COLO829 (cell line): ENCODE measurements at regions not wholly inside any gene's neighbourhood (a gene's known extent, or its start where the extent isn't known, plus 50 kb on each side); places are given as distances from the start of the nearest gene placed in this dataset.

Experiments used
- DNase-seq: peaks from one replicate; pipeline ENCODE4 v3.0.0; 2012; ENCODE audit warnings: low spot score

- DNase-seq = no peak
Measured at GRCh38 chr10:129233351-129234148, 233.5 kb upstream of the MGMT start.

GRCh38 chr10:129236274-129236691 lies 230.8 kb upstream of the MGMT start:
- DNase-seq = no peak

- no peak for DNase-seq
Measured at GRCh38 chr10:129241461-129241860, 225.6 kb upstream of the MGMT start.

GRCh38 chr10:129244298-129244697 lies 222.7 kb upstream of the MGMT start:
- DNase-seq = no peak

GRCh38 chr10:129244757-129245156 lies 222.3 kb upstream of the MGMT start:
- DNase-seq = no peak

- DNase-seq = no peak
Measured at GRCh38 chr10:129253161-129253864, 213.7 kb upstream of the MGMT start.

- DNase-seq = no peak
Measured at GRCh38 chr10:129253865-129254179, 213.2 kb upstream of the MGMT start.

GRCh38 chr10:129258283-129258923 lies 208.6 kb upstream of the MGMT start:
- DNase-seq = no peak

- DNase-seq = no peak
Measured at GRCh38 chr10:129259128-129259815, 207.8 kb upstream of the MGMT start.

GRCh38 chr10:129272176-129272575 lies 194.9 kb upstream of the MGMT start:
- no peak for DNase-seq

GRCh38 chr10:129272866-129273650 lies 194.0 kb upstream of the MGMT start:
- DNase-seq = no peak

- DNase-seq = no peak
Measured at GRCh38 chr10:129273860-129274259, 193.2 kb upstream of the MGMT start.

GRCh38 chr10:129274748-129275474 lies 192.1 kb upstream of the MGMT start:
- no peak for DNase-seq

GRCh38 chr10:129275886-129276285 lies 191.2 kb upstream of the MGMT start:
- DNase-seq = no peak

- no peak for DNase-seq
Measured at GRCh38 chr10:129277084-129277483, 190.0 kb upstream of the MGMT start.

- DNase-seq = no peak
Measured at GRCh38 chr10:129277841-129278240, 189.2 kb upstream of the MGMT start.

GRCh38 chr10:129278686-129279085 lies 188.4 kb upstream of the MGMT start:
- no peak for DNase-seq

- no peak for DNase-seq
Measured at GRCh38 chr10:129279446-129280154, 187.4 kb upstream of the MGMT start.

GRCh38 chr10:129280155-129280502 lies 186.9 kb upstream of the MGMT start:
- no peak for DNase-seq

GRCh38 chr10:129280908-129281586 lies 186.0 kb upstream of the MGMT start:
- DNase-seq = no peak
